HG03095 (cell line): ENCODE measurements at regions not wholly inside any gene's neighbourhood (a gene's known extent, or its start where the extent isn't known, plus 50 kb on each side); places are given as distances from the start of the nearest gene placed in this dataset.
"Not testable (repeated sequence)": the region's sequence is repeated elsewhere in the genome, so short reads cannot be mapped to it uniquely, and the experiment has no call there.

Experiments
- ATAC-seq: cut with Tn5 transposase; IDR thresholded peaks from one replicate; pipeline ENCODE4 v1.9.1; 2021; ENCODE audit warnings: moderate library complexity; ENCODE audit not compliant: unreplicated experiment

DNA sequence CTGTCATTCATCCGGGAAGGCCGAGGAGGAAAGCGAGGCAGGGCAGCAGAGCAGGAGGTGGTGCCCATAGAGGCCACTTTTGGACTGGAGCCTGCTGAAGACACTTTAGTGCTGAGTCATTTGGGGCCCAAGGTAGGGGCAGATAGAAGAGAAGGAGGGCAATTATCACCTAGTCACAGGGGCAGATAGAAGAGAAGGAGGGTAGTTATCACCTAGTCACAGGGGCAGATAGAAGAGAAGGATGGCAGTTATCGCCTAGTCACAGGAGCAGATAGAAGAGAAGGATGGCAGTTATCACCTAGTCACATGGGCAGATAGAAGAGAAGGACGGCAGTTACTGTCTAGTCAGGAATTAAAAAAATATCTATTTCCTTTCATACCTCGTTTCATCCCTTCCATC lies 1372.6 kb downstream of the FOXD4L5 start:
- ATAC-seq, result not testable (repeated sequence)

DNA sequence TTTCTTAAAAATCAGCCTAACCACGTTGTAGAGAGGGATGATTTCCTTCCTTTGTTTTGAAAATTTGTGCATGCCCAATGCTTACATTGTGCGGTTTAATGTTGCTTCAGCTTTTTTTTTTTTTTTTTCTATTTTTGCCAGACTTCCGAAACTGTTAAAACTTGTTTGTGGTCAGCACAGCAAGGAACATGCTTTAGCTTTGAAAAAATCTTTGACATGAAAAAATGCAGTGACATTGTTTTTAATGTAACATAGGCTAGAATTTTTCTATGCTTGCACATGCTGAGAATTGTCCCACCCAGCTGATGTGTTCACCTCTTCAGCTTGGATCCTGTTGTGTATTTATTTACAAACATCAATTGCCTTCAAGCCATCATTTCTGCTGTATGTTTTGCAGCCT lies 1375.9 kb downstream of the FOXD4L5 start:
- ATAC-seq, result not testable (repeated sequence)

DNA sequence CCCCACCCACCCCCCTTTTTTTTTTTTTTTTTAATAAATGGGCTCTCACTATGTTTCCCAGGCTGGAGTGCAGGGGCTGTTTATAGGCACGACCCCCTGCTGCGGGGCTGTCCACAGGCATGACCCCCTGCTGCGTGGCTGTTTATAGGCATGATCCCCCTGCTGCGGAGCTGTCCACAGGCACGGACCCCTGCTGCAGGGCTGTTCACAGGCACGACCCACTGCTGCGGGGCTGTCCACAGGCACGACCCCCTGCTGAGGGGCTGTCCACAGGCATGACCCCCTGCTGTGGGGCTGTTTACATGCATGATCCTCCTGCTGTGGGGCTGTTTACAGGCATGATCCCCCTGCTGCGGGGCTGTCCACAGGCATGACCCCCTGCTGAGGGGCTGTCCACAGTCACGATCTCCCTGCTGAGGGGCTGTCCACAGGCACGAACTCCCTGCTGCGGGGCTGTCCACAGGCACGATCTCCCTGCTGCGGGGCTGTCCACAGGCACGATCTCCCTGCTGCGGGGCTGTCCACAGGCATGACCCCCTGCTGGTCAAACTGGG lies 1385.3 kb downstream of the FOXD4L5 start:
- not testable (repeated sequence) for ATAC-seq

DNA sequence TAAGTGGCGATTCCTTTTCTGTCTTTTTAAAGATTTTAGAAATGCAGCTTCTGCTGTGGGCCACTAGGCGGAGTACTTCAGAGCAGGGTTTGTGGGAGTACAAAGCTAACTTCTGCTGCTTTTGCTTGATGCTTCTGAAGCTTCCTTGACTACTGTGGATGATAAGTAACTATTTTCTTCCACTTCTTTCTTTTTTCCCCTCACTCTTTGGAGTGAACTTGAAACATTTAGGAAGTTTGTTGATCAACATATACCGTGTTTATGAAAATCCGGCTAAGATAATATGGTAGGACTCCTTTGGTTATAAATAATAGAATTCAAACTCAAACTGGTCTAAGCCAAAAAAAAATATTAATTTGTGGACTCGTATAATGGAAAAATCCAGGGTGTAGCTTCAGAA lies 1403.6 kb downstream of the FOXD4L5 start:
- not testable (repeated sequence) for ATAC-seq

DNA sequence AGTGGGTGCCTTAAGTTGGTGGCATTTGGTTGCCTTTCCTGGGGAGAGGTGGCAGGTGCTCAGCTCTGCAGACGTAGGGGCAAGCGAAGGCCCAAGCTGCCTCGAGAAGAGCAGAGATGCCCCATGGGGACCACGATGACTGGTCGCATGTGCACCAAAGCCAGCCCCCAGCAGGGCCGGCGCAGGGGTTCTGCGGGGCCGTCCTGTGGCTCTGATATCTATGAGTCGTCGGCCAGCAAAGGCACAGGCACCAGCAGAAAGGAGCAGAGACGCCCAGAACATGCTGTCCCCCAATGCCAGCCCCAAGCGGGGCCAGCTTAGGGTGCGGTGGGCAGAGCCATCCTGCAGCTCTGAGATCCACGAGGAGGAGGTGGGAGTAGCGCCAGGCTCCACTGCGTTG lies 1408.6 kb downstream of the FOXD4L5 start:
- ATAC-seq, result not testable (repeated sequence)

DNA sequence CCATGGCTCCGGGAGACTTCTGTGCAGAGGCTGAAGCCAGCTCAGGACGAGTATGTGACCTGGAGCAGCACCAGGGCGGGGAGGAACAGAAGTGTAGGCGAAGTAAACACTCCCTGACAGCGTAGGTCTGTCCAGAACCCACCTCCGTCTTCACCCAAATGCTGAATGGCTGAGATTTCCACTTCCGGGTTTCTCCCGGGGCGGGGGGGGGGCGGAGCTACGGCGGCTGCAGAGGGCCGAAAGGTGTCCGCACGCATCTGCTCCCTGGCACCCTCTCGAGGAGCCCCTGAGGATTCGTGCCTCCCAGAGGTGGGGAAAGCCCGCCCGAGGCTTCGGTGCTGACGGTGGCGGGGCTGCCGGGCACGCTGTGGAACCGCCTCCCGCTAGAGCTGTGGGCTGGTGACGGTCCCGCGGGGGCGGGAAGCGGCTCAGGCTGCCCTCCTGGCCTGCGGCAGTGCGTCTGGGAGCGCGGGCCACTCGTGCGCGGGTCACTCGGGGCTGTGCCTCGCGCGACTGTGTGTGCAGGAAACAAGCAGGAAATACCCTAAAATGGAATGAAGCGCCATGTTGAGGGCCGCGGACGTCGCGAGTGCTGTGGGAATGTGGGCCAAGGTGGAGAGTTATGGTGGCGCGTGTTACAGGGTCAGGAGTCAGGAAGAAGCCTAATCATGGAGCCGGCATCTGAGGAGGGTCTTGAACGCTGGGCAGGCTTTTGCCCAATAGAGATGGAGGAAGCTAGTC lies 1425.4 kb downstream of the FOXD4L5 start:
- ATAC-seq, result no peak

DNA sequence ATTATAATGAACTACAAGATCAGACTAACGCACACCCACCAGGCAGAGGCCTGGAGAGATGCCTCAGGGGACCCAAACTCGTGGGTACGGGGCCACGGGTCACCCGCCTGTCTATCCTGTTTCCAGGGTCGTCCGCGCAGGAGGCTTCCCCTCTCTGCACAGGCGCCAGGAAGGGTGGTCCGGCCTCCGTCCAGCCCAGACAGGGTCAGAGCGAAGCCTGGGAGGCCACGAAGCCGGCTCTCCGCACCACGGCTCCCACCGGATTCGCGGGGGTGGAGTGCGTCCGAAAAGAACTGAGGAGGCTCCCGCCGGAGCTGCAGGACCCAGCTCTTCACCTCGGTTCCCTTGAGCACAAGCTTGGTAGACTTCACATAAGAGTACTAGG lies 1425.9 kb downstream of the FOXD4L5 start:
- not testable (repeated sequence) for ATAC-seq

DNA sequence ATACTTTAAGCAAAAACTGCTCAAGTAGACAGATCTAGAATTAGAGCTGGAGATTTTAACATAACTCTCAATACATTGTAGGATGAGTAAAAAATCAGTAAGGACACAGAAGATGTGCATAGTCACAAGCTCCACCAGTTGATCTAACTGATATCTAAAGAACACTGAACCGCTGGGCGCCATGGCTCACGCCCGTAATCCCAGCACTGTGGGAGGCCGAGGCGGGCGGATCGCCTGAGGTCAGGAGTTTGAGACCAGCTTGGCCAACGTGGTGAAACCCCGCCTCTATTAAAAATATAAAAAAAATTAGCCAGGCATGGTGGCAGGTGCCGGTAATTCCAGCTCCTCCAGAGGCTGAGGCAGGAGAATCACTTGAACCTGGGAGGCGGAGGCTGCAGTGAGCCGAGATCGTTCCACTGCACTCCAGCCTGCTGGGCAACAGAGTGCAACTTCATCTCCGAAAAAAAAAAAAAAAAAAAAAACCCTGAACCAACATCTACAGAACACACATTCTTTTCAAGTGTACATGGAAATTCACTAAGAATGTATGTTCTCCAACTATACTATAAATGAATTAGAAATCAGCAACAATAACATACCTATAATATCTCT lies 1431.8 kb downstream of the FOXD4L5 start:
- ATAC-seq, result not testable (repeated sequence)

DNA sequence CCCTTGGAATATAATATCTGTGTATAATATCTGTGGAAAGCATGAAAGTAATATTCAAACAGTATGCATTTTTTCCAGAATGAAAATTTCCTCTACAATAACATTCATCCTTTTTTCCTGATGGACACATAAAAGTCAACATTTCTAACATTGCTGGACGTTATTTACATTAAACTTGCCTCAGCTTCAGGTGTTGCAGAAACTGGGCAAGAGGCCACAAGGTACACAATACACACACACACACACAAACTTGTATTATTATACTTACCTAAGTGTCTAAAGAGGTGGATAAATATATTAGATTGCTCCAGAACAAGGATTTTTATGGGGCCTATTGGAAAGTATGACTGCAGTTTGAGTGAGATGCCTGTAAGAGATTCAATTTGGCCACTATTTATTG lies 1460.2 kb downstream of the FOXD4L5 start:
- ATAC-seq, result not testable (repeated sequence)

DNA sequence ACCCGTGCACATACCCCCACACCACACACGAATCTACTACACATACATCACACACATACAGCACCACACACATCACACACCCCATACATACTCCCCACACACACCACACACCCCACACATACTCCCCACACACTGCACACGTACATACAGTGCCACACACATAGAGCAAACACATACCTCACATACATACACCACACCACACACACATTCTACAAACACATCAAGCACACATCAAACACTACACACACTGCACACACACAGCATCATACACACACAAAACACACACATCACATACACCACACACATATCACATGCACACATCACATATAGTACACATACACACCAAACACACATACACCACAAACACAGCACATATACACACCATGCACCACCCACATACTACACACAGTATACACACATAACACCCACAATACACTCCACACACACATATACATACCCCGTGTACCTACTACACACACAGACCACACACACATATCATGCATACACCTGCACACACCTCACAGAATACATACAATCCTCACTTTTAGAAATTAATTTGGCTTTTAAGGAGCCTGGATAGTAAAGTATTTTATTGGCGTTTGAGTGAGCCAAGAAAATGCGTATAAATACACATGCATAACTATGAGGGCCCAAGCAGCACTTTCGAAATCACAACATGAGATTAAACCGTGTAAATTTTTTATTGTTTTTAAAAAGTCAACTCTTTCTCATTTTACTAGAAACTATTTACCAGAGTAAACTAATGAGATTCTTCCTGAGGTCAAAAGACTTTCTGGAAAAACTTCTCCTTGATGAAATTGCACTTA lies 1461.4 kb downstream of the FOXD4L5 start:
- not testable (repeated sequence) for ATAC-seq

DNA sequence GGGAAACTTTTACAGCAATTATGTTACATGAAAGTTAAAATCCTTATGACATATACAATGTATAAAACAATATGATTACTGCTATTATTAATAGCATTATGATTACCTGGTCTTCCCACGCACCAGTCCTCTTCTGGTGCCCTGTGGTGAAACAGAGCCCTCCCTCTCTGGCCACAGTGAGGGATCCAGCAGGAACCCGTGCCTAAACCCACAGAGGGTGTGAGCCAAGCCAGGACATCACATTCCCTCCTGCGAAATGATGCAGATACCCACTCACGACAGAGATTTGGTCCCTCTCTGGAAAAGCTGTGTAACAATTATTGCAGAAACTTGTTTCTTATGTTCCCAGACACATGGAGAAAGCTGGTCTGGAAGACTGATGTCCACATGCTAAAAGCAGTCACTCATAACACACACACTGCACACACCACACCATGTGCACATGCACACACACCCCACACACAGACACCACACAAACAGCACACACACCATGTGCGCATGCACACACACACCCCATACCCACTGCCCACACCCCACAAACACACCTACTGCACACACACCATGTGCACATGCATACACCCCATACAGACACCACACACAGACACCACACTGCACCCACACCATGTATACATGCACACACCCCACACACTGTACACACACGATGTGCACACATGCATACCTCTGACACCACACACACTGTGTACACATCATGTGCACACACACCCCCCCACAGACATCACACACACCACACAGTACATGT lies 1462.2 kb downstream of the FOXD4L5 start:
- ATAC-seq, result not testable (repeated sequence)

DNA sequence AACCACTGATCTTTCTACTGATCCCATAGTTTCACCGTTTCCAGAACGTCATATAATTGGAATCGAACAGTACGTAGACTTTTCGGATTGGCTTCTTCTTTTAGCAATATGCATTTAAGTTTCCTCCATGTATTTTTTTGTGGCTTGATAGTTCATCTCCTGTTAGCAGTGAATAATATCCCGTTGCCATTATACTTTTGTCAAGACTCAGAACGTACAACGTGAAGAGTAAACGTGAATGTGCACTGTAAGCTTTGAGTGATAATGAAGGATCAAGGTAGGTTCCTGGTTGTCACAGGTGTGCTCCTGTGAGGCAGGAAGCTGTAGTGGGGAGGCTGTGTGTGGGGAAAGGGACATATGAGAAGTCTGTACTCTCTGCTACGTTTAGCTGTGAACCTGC lies 1463.7 kb downstream of the FOXD4L5 start:
- ATAC-seq, result not testable (repeated sequence)

DNA sequence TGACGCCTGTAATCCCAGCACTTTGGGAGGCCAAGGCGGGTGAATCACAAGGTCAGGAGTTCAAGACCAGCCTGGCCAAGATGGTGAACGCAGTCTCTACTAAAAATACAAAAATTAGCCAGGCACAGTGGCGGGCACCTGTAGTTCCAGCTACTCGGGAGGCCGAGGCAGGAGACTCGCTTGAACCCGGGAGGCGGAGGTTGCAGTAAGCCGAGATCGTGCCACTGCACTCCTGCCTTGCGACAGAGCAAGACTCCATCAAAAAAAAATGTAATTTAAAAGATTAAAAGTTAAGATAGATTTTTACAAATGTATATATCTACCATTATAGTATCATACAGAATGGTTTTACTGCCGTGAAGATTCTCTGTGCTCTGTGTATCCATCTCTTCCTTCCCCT lies 1464.1 kb downstream of the FOXD4L5 start:
- ATAC-seq, result not testable (repeated sequence)

DNA sequence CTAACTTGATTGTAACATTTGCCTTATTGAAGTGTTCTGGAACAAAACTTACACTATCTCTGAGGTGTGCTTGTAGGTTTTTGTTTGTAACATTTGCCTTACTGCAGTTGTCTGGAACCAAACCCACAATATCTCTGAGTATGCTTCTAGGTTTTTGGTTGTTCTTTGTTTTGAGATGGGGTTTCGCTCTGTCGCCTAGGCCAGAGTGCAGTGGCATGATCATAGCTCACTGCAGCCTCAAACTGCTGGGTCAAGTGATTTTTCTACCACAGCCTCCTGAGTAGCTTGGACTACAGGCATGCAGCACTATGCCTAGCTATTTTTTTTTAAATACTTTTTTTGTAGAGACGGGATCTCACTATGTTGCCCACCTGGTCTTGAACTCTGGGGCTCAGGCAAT lies 1464.6 kb downstream of the FOXD4L5 start:
- not testable (repeated sequence) for ATAC-seq

DNA sequence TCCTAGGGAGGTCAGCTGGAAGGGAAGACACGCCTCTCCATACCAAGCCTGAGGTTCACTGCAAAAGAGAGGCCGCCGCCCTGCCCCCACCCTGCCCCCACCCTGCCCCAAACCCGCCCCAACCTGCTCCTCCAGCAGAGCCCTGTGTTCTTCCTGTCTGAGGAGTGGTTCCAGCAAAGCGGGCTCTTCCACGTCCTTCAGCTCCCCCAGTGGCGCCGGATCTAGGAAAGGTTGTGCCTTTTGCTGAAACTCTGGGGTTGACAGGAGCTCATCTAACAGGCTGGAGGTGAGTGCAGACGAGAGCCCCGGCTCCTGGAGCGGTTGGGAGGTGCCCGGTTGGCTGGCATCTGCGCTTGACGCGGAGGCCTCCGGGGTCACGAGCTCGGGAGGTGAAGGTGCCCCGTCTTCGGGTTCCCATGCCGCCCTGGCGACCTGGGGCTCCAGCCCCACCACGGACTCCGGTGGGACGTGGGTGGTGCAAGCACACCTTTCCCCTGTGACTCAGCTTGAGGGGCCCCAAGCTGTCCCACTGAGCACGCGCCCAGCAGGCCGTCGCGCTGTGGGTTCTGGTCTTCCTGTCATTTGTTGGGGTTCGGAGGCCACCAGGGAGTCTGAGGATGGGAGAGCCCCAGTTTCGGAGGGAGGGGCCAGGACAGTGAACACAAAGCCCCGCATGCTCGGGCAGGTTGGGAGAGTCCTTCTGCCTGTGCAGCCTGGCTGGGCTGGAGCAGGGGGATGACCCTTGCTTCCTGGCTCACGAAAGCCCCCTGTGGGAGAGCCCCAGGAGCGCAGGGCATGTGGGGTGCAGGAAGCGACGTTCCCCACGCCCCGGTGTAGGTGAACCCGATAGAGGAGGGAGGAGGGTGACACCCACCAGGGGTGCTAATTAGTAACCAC lies 1467.1 kb downstream of the FOXD4L5 start:
- ATAC-seq, result peak; percentile 58

DNA sequence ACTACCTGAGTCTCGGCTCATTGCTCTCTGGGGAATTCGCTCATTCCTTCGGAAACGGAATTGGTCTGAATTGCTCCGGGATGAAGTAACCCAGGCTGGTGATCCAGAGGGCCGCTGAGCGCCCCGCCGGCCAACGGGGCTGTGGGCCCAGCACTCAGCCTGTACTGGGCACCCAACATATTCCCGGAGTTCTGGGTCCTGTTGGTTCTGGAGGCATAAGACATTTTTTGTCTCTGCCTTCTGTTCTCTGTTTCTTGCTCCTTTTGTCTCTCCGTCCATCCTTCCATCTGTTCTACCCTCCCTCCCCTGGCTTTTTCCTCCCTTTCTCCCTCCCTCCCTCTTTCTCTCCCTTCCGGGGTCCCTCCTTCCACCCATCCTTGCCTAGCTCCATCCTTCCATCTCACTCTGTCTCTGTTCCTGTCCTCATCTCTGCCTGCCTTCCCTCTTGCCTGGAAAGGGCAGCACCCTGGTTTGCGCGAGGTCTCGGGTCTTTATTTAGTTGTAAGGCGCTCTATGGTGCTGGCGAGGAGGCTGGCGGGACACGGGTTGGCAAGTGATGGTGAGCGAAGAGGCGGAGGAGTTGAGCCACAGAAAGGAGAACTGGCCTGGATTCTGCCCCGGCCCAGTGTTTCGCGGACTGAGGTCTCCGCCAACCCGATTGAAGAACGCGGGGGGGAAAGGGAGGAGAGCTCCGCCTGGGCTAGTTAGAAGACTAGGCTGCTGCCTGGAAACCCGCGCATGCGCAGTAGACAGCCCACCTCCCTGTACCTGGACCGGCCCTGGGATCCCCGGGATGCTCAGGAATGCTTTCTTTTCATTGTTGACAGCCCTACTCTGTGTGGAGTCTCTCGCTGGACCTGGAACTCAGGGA lies 1468.0 kb downstream of the FOXD4L5 start:
- ATAC-seq, result peak; percentile 59

DNA sequence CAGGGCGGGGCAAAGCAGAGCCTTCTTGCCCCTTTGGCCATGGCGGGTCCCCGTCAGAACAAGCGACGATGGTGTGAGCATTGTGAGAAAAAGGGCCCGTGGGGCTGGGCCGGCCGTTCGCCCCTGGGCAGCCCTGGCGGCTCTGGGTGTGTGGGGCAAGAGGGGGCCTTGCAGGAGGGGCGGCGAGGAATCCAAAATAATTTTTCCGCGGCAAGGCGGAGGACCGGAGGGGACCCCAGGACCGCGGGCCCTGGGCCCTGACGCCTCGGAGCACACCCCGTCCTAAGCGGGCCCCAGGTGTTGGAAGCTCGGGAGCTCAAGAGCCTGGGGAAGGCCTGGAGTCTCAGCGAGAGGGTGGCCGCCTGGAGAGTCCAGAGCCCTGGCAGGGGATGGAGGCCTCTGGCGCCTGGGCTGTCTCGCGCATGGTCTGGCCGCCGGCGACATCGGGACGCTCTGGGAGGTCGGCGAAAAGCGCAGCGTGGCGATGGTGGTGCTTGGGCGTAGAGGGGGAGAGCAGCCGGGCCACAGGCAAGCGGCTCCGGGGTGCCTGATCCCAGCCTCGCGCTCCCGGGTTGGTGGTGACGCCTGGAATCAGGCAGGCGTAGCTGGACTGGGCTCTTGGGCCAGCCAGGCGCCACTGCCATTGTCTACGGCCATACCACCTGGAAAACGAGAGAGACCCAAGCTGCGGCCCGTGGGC lies 1469.9 kb downstream of the FOXD4L5 start:
- not testable (repeated sequence) for ATAC-seq

DNA sequence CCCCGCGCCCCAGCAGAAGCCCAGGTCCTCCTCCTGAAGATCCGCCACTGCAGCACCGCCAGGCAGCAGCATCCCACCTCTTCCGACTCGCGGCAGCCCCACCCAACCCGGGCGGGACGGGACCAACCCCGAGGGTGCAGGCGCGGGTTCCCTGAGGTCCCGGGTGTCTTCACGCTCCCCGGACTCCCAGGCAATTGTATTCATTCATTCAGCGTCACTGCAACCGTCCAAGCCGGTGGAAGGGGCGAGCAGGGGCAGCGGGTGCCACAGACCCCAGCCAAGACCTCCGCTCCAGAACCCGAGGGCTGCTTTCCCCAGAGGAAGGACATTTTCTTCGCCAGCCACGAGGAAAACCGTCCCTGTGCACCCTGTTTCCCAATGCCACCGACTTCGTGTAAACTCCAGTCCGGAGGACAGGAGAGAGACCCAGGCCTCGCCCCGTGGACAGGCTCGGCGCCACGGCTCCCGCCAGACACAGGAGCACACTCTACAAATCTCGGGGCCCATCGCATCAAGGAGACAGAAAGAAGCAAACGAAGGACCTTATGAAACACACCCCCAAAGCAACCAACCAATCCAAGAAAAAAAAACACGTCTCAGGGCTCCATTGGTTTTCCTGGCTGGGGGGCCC lies 1471.5 kb downstream of the FOXD4L5 start:
- ATAC-seq, result not testable (repeated sequence)
